ENCODE measurements at regions not wholly inside any gene's neighbourhood (a gene's known extent, or its start where the extent isn't known, plus 50 kb on each side); places are given as distances from the start of the nearest gene placed in this dataset.

DNA sequence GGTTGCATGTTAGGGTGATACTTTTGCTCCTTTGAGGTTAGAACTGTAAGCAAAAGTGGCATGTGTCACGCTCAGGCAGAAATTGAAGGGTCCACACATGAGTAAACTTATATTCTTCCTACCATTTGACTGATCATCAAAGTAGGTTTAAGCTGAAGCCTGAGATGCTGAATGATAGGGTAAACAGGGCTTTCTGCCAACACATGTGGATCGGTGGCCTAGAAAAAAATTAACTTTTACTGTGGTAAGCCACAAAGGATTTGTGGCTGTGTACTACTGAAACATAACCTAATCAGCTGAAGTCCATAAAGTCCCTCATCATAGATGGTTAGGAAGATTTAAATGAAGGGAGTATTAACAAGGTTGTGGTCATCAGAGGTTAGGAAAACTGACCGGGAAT lies 1070.1 kb downstream of the STPG2 start:
- TF ChIP-seq CTCF (conservative IDR thresholded peaks at IDR 0.05; ENCODE audit: low read depth, low read length), result no peak
- no peak for TF ChIP-seq BHLHE40 (IDR thresholded peaks at IDR 0.05; ENCODE audit: low read depth, low read length)
- TF ChIP-seq USF2 (IDR thresholded peaks at IDR 0.05; ENCODE audit: low read depth, low read length), result no peak
- TF ChIP-seq MXI1 (IDR thresholded peaks at IDR 0.05; ENCODE audit: borderline replicate concordance, low read depth, low read length), result no peak
- no peak for TF ChIP-seq RAD21 (IDR thresholded peaks at IDR 0.05; ENCODE audit: low read length)
- no peak for TF ChIP-seq POLR2A (IDR thresholded peaks at IDR 0.05; ENCODE audit: low read depth, low read length)
- no peak for TF ChIP-seq FOS (IDR thresholded peaks at IDR 0.05; ENCODE audit: low read depth, low read length)
